ENCODE measurements at regions not wholly inside any gene's neighbourhood (a gene's known extent, or its start where the extent isn't known, plus 50 kb on each side); places are given as distances from the start of the nearest gene placed in this dataset.

DNA sequence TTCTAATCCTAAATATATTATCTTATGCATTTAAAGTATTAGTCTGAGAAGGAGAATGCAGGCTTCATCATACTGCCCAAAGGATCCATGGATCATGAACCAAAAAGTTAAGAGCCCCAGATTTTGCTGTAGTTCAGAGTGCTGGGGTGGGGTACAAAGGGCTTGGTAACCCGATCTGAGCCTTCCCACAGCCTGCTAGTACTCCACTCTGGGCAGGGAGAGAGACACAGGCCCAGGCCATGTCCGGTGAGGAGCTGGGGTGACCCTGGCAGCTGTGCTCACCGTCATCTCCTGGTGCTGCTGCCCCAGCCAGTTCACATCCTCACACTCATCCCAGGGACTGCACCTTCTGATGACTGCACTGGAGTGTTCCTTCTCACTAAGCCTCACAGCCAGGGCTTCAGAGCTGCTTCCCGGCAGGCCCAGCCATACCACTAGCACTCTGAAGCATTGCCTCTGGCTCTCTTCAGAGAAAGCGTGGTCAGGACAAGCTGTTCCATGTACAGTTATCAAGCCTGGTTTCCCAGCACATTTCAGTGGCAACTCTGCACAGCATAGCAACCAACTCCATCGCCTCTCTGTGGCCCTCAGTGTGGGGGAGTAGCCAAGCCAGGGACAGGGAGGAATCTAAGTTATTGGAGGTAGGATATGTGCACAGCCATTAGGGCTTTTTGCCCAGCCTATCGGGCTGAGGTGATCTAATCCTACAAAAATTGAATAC, 189.0 kb upstream of the CTAGE1 start:
- ChIA-PET POLR2A (no interaction called here), CTCF (no interaction called here)
- Mint-ChIP-seq H3K27ac (no peak overlapping the region), H3K27me3 (ENCODE audit: low read depth) (no peaks in the 10 kb centered on the region), H3K36me3 (no peaks in the 10 kb centered on the region), H3K4me1 (peaks cover 8% of the 10 kb centered on the region; the same call in 1 of the 2 replicates), H3K9me3 (no peaks in the 10 kb centered on the region), H3K4me3 (no peak overlapping the region)
- DNase-seq (ENCODE audit: low spot score) (peak; percentile 19), ATAC-seq (peak; percentile 86)
- TF ChIP-seq IRF1 (CRISPR knock-in tag; IDR thresholded peaks at IDR 0.05) (no peak), PRDM15 (CRISPR knock-in tag; IDR thresholded peaks at IDR 0.05) (no peak), GTF2I (CRISPR knock-in tag; conservative IDR thresholded peaks at IDR 0.05) (no peak), CREB1 (CRISPR knock-in tag; IDR thresholded peaks at IDR 0.05) (no peak), ETV6 (CRISPR knock-in tag; IDR thresholded peaks at IDR 0.05) (no peak), E2F5 (CRISPR knock-in tag; IDR thresholded peaks at IDR 0.05) (no peak), AFF4 (CRISPR knock-in tag; IDR thresholded peaks at IDR 0.05; ENCODE audit: borderline replicate concordance) (no peak), NR1H2 (CRISPR knock-in tag; IDR thresholded peaks at IDR 0.05) (no peak), JAZF1 (CRISPR knock-in tag; IDR thresholded peaks at IDR 0.05) (no peak), RORB (CRISPR knock-in tag; IDR thresholded peaks at IDR 0.05) (no peak), SMAD3 (CRISPR knock-in tag; IDR thresholded peaks at IDR 0.05; ENCODE audit: borderline replicate concordance) (no peak), KAT7 (CRISPR knock-in tag; IDR thresholded peaks at IDR 0.05; ENCODE audit: borderline replicate concordance) (no peak), CREM (CRISPR knock-in tag; IDR thresholded peaks at IDR 0.05) (no peak), EMX1 (CRISPR knock-in tag; IDR thresholded peaks at IDR 0.05) (no peak), ZNF512 (CRISPR knock-in tag; IDR thresholded peaks at IDR 0.05; ENCODE audit: borderline replicate concordance) (no peak)
- TF ChIP-seq, protein P1, sequence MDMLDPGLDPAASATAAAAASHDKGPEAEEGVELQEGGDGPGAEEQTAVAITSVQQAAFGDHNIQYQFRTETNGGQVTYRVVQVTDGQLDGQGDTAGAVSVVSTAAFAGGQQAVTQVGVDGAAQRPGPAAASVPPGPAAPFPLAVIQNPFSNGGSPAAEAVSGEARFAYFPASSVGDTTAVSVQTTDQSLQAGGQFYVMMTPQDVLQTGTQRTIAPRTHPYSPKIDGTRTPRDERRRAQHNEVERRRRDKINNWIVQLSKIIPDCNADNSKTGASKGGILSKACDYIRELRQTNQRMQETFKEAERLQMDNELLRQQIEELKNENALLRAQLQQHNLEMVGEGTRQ (CRISPR knock-in tag; IDR thresholded peaks at IDR 0.05) = no peak
- TF ChIP-seq, protein P2, sequence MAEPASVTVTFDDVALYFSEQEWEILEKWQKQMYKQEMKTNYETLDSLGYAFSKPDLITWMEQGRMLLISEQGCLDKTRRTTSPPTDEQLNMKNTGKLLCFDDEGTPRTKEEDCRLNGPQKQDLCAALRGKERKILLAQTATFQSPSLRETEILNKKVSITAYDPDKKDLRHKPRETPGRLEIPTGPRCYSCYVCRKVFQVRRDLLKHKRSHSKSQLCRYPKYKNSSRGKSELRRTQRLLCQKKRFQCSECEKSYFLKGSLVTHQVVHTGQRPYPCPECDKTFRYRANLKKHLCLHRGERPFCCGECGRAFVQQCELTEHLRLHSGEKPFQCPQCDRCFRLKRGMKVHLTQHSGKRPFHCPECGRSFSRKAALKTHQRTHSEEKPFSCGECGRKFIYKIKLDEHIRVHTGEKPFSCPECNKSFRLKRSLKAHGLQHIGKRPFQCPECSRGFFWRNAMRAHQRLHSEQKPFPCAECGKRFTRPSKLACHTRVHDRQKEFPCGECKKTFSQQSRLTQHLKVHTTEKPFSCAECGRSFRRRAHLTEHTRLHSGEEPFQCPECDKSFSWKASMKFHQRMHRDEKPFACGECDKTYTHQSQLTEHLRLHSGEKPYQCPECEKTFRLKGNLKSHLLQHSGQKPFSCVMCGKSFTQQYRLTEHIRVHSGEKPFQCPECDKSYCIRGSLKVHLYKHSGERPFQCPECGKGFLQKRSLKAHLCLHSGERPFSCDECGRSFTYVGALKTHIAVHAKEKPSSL (CRISPR knock-in tag; conservative IDR thresholded peaks at IDR 0.05) = no peak
- TF ChIP-seq, protein P3, sequence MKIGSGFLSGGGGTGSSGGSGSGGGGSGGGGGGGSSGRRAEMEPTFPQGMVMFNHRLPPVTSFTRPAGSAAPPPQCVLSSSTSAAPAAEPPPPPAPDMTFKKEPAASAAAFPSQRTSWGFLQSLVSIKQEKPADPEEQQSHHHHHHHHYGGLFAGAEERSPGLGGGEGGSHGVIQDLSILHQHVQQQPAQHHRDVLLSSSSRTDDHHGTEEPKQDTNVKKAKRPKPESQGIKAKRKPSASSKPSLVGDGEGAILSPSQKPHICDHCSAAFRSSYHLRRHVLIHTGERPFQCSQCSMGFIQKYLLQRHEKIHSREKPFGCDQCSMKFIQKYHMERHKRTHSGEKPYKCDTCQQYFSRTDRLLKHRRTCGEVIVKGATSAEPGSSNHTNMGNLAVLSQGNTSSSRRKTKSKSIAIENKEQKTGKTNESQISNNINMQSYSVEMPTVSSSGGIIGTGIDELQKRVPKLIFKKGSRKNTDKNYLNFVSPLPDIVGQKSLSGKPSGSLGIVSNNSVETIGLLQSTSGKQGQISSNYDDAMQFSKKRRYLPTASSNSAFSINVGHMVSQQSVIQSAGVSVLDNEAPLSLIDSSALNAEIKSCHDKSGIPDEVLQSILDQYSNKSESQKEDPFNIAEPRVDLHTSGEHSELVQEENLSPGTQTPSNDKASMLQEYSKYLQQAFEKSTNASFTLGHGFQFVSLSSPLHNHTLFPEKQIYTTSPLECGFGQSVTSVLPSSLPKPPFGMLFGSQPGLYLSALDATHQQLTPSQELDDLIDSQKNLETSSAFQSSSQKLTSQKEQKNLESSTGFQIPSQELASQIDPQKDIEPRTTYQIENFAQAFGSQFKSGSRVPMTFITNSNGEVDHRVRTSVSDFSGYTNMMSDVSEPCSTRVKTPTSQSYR (CRISPR knock-in tag; IDR thresholded peaks at IDR 0.05) = no peak
- TF ChIP-seq, protein P4, sequence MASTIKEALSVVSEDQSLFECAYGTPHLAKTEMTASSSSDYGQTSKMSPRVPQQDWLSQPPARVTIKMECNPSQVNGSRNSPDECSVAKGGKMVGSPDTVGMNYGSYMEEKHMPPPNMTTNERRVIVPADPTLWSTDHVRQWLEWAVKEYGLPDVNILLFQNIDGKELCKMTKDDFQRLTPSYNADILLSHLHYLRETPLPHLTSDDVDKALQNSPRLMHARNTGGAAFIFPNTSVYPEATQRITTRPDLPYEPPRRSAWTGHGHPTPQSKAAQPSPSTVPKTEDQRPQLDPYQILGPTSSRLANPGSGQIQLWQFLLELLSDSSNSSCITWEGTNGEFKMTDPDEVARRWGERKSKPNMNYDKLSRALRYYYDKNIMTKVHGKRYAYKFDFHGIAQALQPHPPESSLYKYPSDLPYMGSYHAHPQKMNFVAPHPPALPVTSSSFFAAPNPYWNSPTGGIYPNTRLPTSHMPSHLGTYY (CRISPR knock-in tag; IDR thresholded peaks at IDR 0.05) = no peak

Data from WTC11 (cell line).